Activated CD4-positive, alpha-beta memory T cell treated with anti-CD3 and anti-CD28 coated beads, Interleukin-2, amount 10 ng/mL, durations not matched to agents 7 days and 5 days (primary cell): ENCODE measurements at regions not wholly inside any gene's neighbourhood (a gene's known extent, or its start where the extent isn't known, plus 50 kb on each side); places are given as distances from the start of the nearest gene placed in this dataset.

Source experiments
- CTCF ChIA-PET: fragments of 350-600 bp; sonication (Branson Sonifier 250); formaldehyde crosslinking; loops from one replicate; lab custom pipeline; 2021; ENCODE audit warnings: antibody characterized with exemption, inconsistent platforms; lab: Charles Lee
- POLR2A ChIA-PET: fragments of 350-600 bp; sonication (Branson Sonifier 250); formaldehyde crosslinking; loops from one replicate; lab custom pipeline; 2021; ENCODE audit warnings: antibody characterized with exemption; lab: Charles Lee
- DNase-seq: peaks from one replicate; pipeline ENCODE4 v3.0.0-alpha.2; 2020
- H3K27ac Mint-ChIP-seq: one replicate; pipeline ENCODE4 v1.8.0; 2021; ENCODE audit warnings: mild to moderate bottlenecking, mixed read lengths
- H3K27me3 Mint-ChIP-seq: one replicate; pipeline ENCODE4 v1.8.0; 2021; ENCODE audit warnings: mixed read lengths
- H3K36me3 Mint-ChIP-seq: one replicate; pipeline ENCODE4 v1.8.0; 2021; ENCODE audit warnings: low read depth, mixed read lengths
- H3K4me1 Mint-ChIP-seq: one replicate; pipeline ENCODE4 v1.8.0; 2021; ENCODE audit warnings: mixed read lengths
- H3K4me3 Mint-ChIP-seq: one replicate; pipeline ENCODE4 v1.8.0; 2021; ENCODE audit warnings: mild to moderate bottlenecking, mixed read lengths
- H3K9me3 Mint-ChIP-seq: one replicate; pipeline ENCODE4 v1.8.0; 2021; ENCODE audit warnings: mixed read lengths

GRCh38 chr14:59100205-59100604 is 88.3 kb upstream of the DAAM1 start:
- H3K9me3 Mint-ChIP-seq, result no peaks in the 10 kb centered on the region
- H3K27me3 Mint-ChIP-seq, result peaks cover 4% of the 10 kb centered on the region
- no peak overlapping the region for H3K27ac Mint-ChIP-seq
- ChIA-PET CTCF (interaction anchor here (1.2 kb wide), 1 partner anchor 269 kb away, joined by 4 read pairs; no protein-coding TSS in a partner anchor), POLR2A (no interaction called here)
- no peak for DNase-seq
- H3K4me1 Mint-ChIP-seq, result no peaks in the 10 kb centered on the region
- no peaks in the 10 kb centered on the region for H3K36me3 Mint-ChIP-seq
- H3K4me3 Mint-ChIP-seq, result no peak overlapping the region

DNA sequence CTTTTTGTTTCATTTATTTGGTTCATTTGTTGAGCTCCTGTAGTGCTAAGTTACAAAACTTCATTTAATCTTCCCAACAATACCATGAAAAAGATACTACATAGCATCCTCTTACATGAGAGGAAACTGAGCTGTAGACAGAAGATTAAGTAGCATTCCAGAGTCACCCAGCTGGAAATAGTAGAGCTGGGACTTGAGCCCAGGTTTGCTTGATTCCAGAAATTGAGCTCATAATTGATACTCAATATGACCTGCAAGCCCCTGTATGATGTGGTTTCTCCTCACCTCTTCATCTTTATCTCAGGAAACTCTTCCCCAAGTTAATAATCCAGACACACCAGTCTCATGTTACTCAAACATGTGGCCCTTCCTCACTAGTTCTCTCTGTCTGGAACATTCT is 87.0 kb upstream of the DAAM1 start:
- Mint-ChIP-seq H3K9me3 (no peaks in the 10 kb centered on the region), H3K27ac (no peak overlapping the region), H3K4me3 (no peak overlapping the region)

DNA sequence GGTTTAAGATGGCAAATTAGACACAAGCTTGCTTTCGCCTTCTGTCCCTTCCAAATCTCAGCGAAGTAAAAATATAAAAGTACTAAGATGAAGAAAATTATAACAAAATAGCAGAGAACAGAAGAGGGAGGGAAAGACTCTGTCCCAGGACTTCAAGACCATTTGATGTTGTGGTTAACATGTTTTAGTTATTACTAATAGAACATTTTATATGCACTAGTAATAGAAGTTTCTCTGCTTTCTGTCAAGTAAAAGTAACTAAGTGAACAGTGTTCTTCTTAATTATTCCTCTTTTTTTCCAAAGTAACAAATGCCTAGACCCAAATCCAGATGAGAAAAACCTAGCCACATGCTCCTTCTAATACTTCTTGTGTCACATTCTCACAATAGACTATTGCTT is 85.1 kb upstream of the DAAM1 start:
- POLR2A ChIA-PET, result no interaction called here
- H3K9me3 Mint-ChIP-seq, result no peaks in the 10 kb centered on the region
- CTCF ChIA-PET, result no interaction called here
- H3K36me3 Mint-ChIP-seq, result no peaks in the 10 kb centered on the region
- no peak for DNase-seq
- H3K4me1 Mint-ChIP-seq, result no peaks in the 10 kb centered on the region
- no peak overlapping the region for H3K27ac Mint-ChIP-seq
- peaks cover 6% of the 10 kb centered on the region for H3K27me3 Mint-ChIP-seq
- no peak overlapping the region for H3K4me3 Mint-ChIP-seq

More for the DNA sequence above, 87.0 kb upstream of the DAAM1 start:
- Mint-ChIP-seq H3K4me1 (no peaks in the 10 kb centered on the region), H3K36me3 (no peaks in the 10 kb centered on the region), H3K27me3 (peaks cover 4% of the 10 kb centered on the region)
- DNase-seq, result no peak
- POLR2A ChIA-PET, result no interaction called here
- CTCF ChIA-PET, result no interaction called here

GRCh38 chr14:59107819-59108218 is 80.6 kb upstream of the DAAM1 start:
- ChIA-PET POLR2A (no interaction called here), CTCF (no interaction called here)
- DNase-seq, result no peak
- no peak overlapping the region for H3K27ac Mint-ChIP-seq
- H3K36me3 Mint-ChIP-seq, result no peaks in the 10 kb centered on the region
- no peak overlapping the region for H3K4me3 Mint-ChIP-seq
- H3K9me3 Mint-ChIP-seq, result no peaks in the 10 kb centered on the region
- peaks cover 11% of the 10 kb centered on the region for H3K27me3 Mint-ChIP-seq
- no peaks in the 10 kb centered on the region for H3K4me1 Mint-ChIP-seq

GRCh38 chr14:59116984-59117415 is 71.5 kb upstream of the DAAM1 start:
- CTCF ChIA-PET, result no interaction called here
- no peaks in the 10 kb centered on the region for H3K4me1 Mint-ChIP-seq
- no peak for DNase-seq
- POLR2A ChIA-PET, result no interaction called here
- peaks cover 24% of the 10 kb centered on the region for H3K27me3 Mint-ChIP-seq
- H3K9me3 Mint-ChIP-seq, result no peaks in the 10 kb centered on the region
- H3K4me3 Mint-ChIP-seq, result no peak overlapping the region
- H3K27ac Mint-ChIP-seq, result no peak overlapping the region
- no peaks in the 10 kb centered on the region for H3K36me3 Mint-ChIP-seq

DNA sequence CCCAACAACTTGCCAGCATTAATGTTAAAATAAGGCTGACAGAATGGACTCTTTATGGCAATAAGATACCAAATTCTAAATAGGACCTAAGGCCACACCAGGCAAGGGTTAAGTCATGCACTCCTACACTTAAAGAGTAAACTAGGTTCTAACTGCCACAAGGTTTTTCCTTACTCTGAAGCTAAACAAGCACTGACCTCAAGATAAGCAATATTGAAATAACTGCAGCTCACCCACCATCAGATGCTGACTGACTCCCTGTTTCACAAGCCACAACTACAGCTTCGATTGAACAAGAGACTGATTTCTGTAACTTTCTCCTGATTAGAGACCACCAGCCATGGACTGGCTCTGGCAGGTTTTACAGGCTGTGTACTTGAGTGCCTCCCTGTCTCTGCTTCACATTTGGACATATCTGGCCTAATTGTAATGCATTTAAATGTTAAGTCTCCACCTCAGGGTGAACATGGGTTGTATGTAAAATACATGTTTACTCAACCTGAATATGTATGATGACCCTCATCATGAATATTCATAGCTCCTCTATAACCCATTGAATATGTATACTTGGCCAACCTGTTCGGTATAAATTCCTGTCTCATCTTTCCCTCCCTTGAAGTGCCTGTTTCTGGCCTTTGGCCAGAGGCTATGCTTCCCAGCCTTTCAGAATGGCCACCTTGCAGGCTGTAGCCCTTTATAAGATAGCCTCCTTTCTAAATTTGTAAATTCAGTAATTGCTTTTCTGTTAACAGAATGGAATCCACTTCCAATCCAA is 70.5 kb upstream of the DAAM1 start:
- Mint-ChIP-seq H3K36me3 (no peaks in the 10 kb centered on the region), H3K9me3 (no peaks in the 10 kb centered on the region), H3K27me3 (peaks cover 20% of the 10 kb centered on the region), H3K4me1 (no peaks in the 10 kb centered on the region), H3K27ac (no peak overlapping the region), H3K4me3 (no peak overlapping the region)
- POLR2A ChIA-PET, result no interaction called here
- CTCF ChIA-PET, result no interaction called here
- no peak for DNase-seq

DNA sequence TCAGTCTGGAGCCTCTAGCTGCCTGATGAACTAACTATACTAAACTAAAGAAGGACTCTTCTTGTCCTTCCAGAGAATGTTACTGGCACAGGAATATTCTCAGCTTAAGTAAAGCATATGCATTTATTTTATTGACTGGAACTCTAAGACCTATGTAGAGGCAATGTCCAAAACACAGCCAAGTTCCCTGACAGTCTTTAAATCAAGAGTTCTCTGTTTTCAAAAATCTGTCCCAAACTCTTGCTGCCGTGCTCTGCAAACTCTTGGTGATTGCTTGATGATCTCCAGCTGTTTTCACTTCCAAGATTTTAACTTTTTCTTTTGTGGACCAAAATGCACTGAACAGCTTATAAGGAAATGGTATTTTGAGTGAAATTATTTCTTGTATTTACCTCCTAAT is 67.5 kb upstream of the DAAM1 start:
- H3K4me1 Mint-ChIP-seq, result no peaks in the 10 kb centered on the region
- POLR2A ChIA-PET, result no interaction called here

DNA sequence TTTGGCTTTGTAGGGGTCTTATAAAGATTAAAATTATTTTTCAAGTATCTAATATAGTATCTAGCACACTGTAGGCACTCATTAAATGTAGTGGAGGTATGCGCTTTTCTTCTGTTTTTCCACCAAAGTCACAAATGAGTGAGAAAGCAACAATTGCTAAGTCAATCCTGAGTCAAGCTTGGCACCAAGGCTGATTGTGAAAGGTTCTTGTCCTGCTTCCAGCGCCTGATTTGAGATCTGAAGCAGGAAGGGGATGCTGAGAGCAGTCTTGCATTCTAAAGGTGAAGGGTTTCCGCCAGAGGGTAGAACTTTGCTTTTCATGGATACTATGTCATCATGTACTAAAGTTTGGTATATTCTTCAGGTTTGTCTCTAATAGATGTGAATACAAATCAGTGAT is 64.9 kb upstream of the DAAM1 start:
- CTCF ChIA-PET, result interaction anchor here (0.5 to 4.5 kb wide), 5 partner anchors 30 to 622 kb away, joined by 3 to 40 read pairs (median 4); partner anchors contain the start of gene CCDC175
- no peaks in the 10 kb centered on the region for H3K9me3 Mint-ChIP-seq
- POLR2A ChIA-PET, result interaction anchor here (1.2 kb wide), 1 partner anchor 361 kb away, joined by 3 read pairs; the partner anchor contains the start of genes JKAMP and L3HYPDH
- H3K27me3 Mint-ChIP-seq, result peaks cover 24% of the 10 kb centered on the region
- no peak for DNase-seq
- no peaks in the 10 kb centered on the region for H3K36me3 Mint-ChIP-seq
- H3K4me3 Mint-ChIP-seq, result no peak overlapping the region
- H3K27ac Mint-ChIP-seq, result no peak overlapping the region
- H3K4me1 Mint-ChIP-seq, result no peaks in the 10 kb centered on the region

More for the DNA sequence above, 67.5 kb upstream of the DAAM1 start:
- DNase-seq, result no peak
- Mint-ChIP-seq H3K9me3 (no peaks in the 10 kb centered on the region), H3K27ac (no peak overlapping the region), H3K4me3 (no peak overlapping the region), H3K36me3 (no peaks in the 10 kb centered on the region), H3K27me3 (peaks cover 23% of the 10 kb centered on the region)
- CTCF ChIA-PET, result interaction anchor here (0.6 to 1.1 kb wide), 2 partner anchors 323 to 456 kb away, joined by 3 to 4 read pairs; partner anchors contain the start of gene CCDC175

GRCh38 chr14:59123975-59124374 is 64.5 kb upstream of the DAAM1 start:
- H3K9me3 Mint-ChIP-seq, result no peaks in the 10 kb centered on the region
- no peaks in the 10 kb centered on the region for H3K36me3 Mint-ChIP-seq
- H3K27me3 Mint-ChIP-seq, result peaks cover 28% of the 10 kb centered on the region
- H3K27ac Mint-ChIP-seq, result no peak overlapping the region
- H3K4me3 Mint-ChIP-seq, result no peak overlapping the region
- H3K4me1 Mint-ChIP-seq, result no peaks in the 10 kb centered on the region
- DNase-seq, result no peak
- CTCF ChIA-PET, result interaction anchor here (1.2 to 4.5 kb wide), 5 partner anchors 10 to 623 kb away, joined by 4 to 40 read pairs (median 4); partner anchors contain the start of gene CCDC175
- POLR2A ChIA-PET, result interaction anchor here (1.2 kb wide), 1 partner anchor 360 kb away, joined by 3 read pairs; the partner anchor contains the start of genes JKAMP and L3HYPDH

- ChIA-PET POLR2A (no interaction called here), CTCF (interaction anchor here (1.5 to 4.5 kb wide), 5 partner anchors 9 to 452 kb away, joined by 3 to 40 read pairs (median 4); partner anchors contain the start of gene CCDC175)
- H3K9me3 Mint-ChIP-seq, result no peaks in the 10 kb centered on the region
- no peaks in the 10 kb centered on the region for H3K4me1 Mint-ChIP-seq
- H3K27me3 Mint-ChIP-seq, result peaks cover 26% of the 10 kb centered on the region
- DNase-seq, result no peak
- H3K4me3 Mint-ChIP-seq, result no peak overlapping the region
- H3K36me3 Mint-ChIP-seq, result no peaks in the 10 kb centered on the region
- H3K27ac Mint-ChIP-seq, result no peak overlapping the region
Observed at GRCh38 chr14:59125156-59125555, 63.3 kb upstream of the DAAM1 start.

GRCh38 chr14:59126714-59127436 is 61.6 kb upstream of the DAAM1 start:
- POLR2A ChIA-PET, result no interaction called here
- Mint-ChIP-seq H3K4me3 (no peak overlapping the region), H3K27ac (no peak overlapping the region), H3K4me1 (no peaks in the 10 kb centered on the region), H3K27me3 (peaks cover 24% of the 10 kb centered on the region), H3K9me3 (no peaks in the 10 kb centered on the region), H3K36me3 (no peaks in the 10 kb centered on the region)
- no peak for DNase-seq
- CTCF ChIA-PET, result interaction anchor here (0.8 to 4.5 kb wide), 3 partner anchors 17 to 450 kb away, joined by 3 to 40 read pairs (median 21); partner anchors contain the start of gene CCDC175

GRCh38 chr14:59127437-59127732 is 61.1 kb upstream of the DAAM1 start:
- no peak for DNase-seq
- no peak overlapping the region for H3K4me3 Mint-ChIP-seq
- no peaks in the 10 kb centered on the region for H3K9me3 Mint-ChIP-seq
- H3K27me3 Mint-ChIP-seq, result peaks cover 26% of the 10 kb centered on the region
- POLR2A ChIA-PET, result no interaction called here
- no peaks in the 10 kb centered on the region for H3K36me3 Mint-ChIP-seq
- no peak overlapping the region for H3K27ac Mint-ChIP-seq
- CTCF ChIA-PET, result interaction anchor here (0.8 to 4.5 kb wide), 3 partner anchors 17 to 449 kb away, joined by 3 to 40 read pairs (median 21); partner anchors contain the start of gene CCDC175
- no peaks in the 10 kb centered on the region for H3K4me1 Mint-ChIP-seq

DNA sequence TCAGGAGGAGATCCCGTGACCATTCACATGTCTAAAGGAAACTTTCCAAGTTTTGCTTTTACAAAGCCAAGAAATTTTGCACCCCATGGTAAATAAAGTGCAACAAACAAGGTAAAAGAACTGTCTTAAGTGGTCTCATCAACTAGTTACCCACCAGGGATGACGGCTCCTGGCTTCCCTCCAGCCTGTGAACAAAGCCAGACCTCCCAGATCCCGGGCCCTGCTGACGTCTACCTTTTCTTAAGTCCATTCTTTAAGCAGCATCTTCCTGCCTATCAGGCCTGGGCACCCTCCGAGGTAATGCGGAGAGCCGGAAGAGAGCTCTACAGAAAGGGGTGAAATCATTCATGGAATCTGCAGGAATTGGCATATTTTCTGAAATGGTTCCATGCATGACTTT is 58.0 kb upstream of the DAAM1 start:
- ChIA-PET CTCF (interaction anchor here (1.2 to 2.8 kb wide), 2 partner anchors 313 to 379 kb away, joined by 3 to 20 read pairs; no protein-coding TSS in a partner anchor), POLR2A (no interaction called here)
- peaks cover 16% of the 10 kb centered on the region for H3K27me3 Mint-ChIP-seq
- H3K4me1 Mint-ChIP-seq, result no peaks in the 10 kb centered on the region
- H3K4me3 Mint-ChIP-seq, result no peak overlapping the region
- no peaks in the 10 kb centered on the region for H3K36me3 Mint-ChIP-seq
- H3K9me3 Mint-ChIP-seq, result no peaks in the 10 kb centered on the region
- no peak for DNase-seq
- H3K27ac Mint-ChIP-seq, result no peak overlapping the region
